Gastroesophageal sphincter (tissue), 3 donors: ENCODE measurements at regions not wholly inside any gene's neighbourhood (a gene's known extent, or its start where the extent isn't known, plus 50 kb on each side); places are given as distances from the start of the nearest gene placed in this dataset.

ENCODE experiments used
- CTCF ChIP-seq, 4 experiments: fragments of 200-600 bp in 2 of 4; fragments of 450-650 bp in 2 of 4; sonication (generic) in 1 of 4; IDR thresholded peaks; one replicate each; pipeline ENCODE4 v1.5.1; 2017 to 2019; ENCODE audit warnings: antibody characterized with exemption in 4 of 4, mild to moderate bottlenecking in 2 of 4, moderate library complexity in 2 of 4
- EP300 ChIP-seq: sonication (generic); formaldehyde crosslinking; IDR thresholded peaks from one replicate; pipeline ENCODE4 v1.6.1; 2017; ENCODE audit warnings: antibody characterized with exemption, mild to moderate bottlenecking
- POLR2A ChIP-seq, 2 donors: fragments of 450-650 bp; IDR thresholded peaks; one replicate each; pipeline ENCODE4 v1.6.1; 2017; ENCODE audit warnings: antibody characterized with exemption in 2 of 2, mild to moderate bottlenecking in 2 of 2, moderate library complexity in 1 of 2

- TF ChIP-seq CTCF (IDR thresholded peaks at IDR 0.05) (no peak), POLR2A (IDR thresholded peaks at IDR 0.05) (no peak), EP300 (no peak)
Observed at GRCh38 chr22:22403306-22403705, 105.2 kb downstream of the ZNF280B start.
